ENCODE measurements at regions not wholly inside any gene's neighbourhood (a gene's known extent, or its start where the extent isn't known, plus 50 kb on each side); places are given as distances from the start of the nearest gene placed in this dataset.
"Not testable (repeated sequence)": the region's sequence is repeated elsewhere in the genome, so short reads cannot be mapped to it uniquely, and the experiment has no call there.

- no peak for DNase-seq
Measured at GRCh38 chr5:58357121-58357520, 102.8 kb downstream of the PLK2 start.

- no peak for DNase-seq
Measured at GRCh38 chr5:58356662-58357061, 103.2 kb downstream of the PLK2 start.

GRCh38 chr5:58354827-58355226 lies 105.1 kb downstream of the PLK2 start:
- no peak for DNase-seq

GRCh38 chr5:58353992-58354391 lies 105.9 kb downstream of the PLK2 start:
- no peak for DNase-seq

- DNase-seq: no peak
Measured at GRCh38 chr5:58351190-58351589, 108.7 kb downstream of the PLK2 start.

GRCh38 chr5:58348996-58349728 lies 110.7 kb downstream of the PLK2 start:
- no peak for DNase-seq

- no peak for DNase-seq
Measured at GRCh38 chr5:58346041-58346440, 113.8 kb downstream of the PLK2 start.

GRCh38 chr5:58341476-58341875 lies 118.4 kb downstream of the PLK2 start:
- no peak for DNase-seq

- no peak for DNase-seq
Measured at GRCh38 chr5:58335518-58335917, 124.4 kb downstream of the PLK2 start.

- DNase-seq: no peak
Measured at GRCh38 chr5:58334035-58334434, 125.9 kb downstream of the PLK2 start.

GRCh38 chr5:58330781-58331180 lies 129.1 kb downstream of the PLK2 start:
- DNase-seq: no peak

- no peak for DNase-seq
Measured at GRCh38 chr5:58327289-58327688, 132.6 kb downstream of the PLK2 start.

- DNase-seq: no peak
Measured at GRCh38 chr5:58326022-58326421, 133.9 kb downstream of the PLK2 start.

- DNase-seq: no peak
Measured at GRCh38 chr5:58322453-58322852, 137.4 kb downstream of the PLK2 start.

- DNase-seq: no peak
Measured at GRCh38 chr5:58318468-58318867, 141.4 kb downstream of the PLK2 start.

- no peak for DNase-seq
Measured at GRCh38 chr5:58317808-58318207, 142.1 kb downstream of the PLK2 start.

GRCh38 chr5:58317009-58317408 lies 142.9 kb downstream of the PLK2 start:
- DNase-seq: peak in 1 of 2 experiments; percentile 7

GRCh38 chr5:58315794-58316193 lies 144.1 kb downstream of the PLK2 start:
- no peak for DNase-seq

GRCh38 chr5:58314356-58315210 lies 145.3 kb downstream of the PLK2 start:
- DNase-seq: peak; percentile 44 to 48

GRCh38 chr5:58312299-58312698 lies 147.6 kb downstream of the PLK2 start:
- no peak for DNase-seq

- no peak for DNase-seq
Measured at GRCh38 chr5:58311526-58311925, 148.4 kb downstream of the PLK2 start.

GRCh38 chr5:58308384-58308783 lies 151.5 kb downstream of the PLK2 start:
- not testable (repeated sequence) for DNase-seq

GRCh38 chr5:58300346-58300895 lies 159.5 kb downstream of the PLK2 start:
- DNase-seq: no peak

- no peak for DNase-seq
Measured at GRCh38 chr5:58299256-58299655, 160.6 kb downstream of the PLK2 start.
